GM18520 (cell line): ENCODE measurements at regions not wholly inside any gene's neighbourhood (a gene's known extent, or its start where the extent isn't known, plus 50 kb on each side); places are given as distances from the start of the nearest gene placed in this dataset.

Source experiments
- ATAC-seq: cut with Tn5 transposase; IDR thresholded peaks from one replicate; pipeline ENCODE4 v1.9.1; 2021; ENCODE audit not compliant: unreplicated experiment

DNA sequence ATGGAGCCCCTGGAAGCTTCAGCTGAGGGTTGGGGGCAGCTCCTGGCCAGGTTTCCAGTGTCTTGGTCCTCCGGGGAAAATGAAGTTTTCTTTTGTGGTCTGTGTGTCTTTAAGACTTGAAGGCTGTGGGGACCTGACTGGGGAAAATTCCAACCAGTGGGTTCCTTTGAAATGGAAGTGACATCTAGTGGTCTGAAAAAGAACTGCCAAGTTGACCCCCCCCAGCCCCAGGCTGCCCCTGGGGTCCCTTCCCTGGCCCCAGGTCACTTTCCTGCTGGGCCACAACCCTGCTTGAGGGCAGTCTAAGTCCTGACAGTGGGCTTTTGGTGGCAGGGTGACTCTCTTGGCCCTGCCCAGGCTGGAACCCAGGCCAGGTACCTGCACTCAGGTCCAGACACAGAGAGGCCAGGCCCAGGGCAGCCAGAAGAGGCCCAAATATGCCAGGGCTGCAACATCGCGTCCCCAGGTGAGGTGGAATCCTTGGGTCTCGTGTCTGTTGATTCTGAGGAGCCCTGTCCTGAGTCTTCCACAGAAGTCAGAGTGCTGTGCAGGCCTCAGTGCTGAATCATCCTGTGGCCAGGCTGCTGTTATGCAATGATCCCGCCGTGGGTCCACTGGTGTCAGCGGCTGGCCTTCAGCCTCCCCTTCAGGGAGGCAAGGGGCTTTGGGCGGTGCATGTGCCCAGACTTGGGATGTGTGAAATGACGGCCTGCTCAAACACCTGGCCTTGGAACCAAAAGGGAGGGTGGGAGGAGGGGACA is 68.4 kb downstream of the VEGFA start:
- ATAC-seq, result no peak

- ATAC-seq, result no peak
These were observed 67.5 kb downstream of the VEGFA start for GRCh38 chr6:43837507-43837906.

DNA sequence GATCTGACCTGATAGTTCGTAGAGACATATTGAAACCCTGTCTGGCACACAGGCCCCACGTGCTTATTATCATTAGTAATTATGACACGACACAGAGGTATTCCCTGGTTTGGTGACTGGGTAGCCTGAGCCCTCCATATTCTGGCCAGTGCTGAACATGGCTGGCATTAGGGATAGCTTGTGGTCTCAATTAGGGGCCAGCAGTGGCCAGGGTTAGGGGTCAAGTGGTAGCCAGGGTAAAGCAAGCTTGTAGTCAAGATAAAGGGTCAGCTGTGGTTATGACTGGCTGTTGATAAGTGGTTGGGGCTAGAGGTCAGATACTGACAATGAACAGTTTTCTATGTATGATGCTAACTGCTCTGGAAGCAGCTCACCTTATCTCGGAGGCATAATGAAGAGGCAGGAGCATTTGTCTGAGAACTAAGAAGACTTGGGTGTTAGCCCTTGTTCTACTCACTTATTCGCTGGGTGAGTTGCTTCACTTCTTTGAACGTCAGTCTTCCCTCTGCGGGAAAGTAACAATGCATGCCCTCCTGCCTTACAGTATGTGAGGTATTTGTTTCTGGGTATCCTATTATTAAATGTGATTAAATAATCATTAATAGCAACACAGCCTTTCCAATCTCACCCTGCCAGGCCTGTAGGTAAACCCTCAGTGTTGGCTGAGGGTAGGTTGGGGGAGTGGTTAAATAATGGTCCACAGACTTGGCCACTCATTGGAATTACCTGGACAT is 66.7 kb downstream of the VEGFA start:
- ATAC-seq, result no peak
